HG03196 (cell line): ENCODE measurements at regions not wholly inside any gene's neighbourhood (a gene's known extent, or its start where the extent isn't known, plus 50 kb on each side); places are given as distances from the start of the nearest gene placed in this dataset.
"Not testable (repeated sequence)": the region's sequence is repeated elsewhere in the genome, so short reads cannot be mapped to it uniquely, and the experiment has no call there.

Source experiments
- ATAC-seq: cut with Tn5 transposase; IDR thresholded peaks from one replicate; pipeline ENCODE4 v1.9.1; 2021; ENCODE audit not compliant: unreplicated experiment

DNA sequence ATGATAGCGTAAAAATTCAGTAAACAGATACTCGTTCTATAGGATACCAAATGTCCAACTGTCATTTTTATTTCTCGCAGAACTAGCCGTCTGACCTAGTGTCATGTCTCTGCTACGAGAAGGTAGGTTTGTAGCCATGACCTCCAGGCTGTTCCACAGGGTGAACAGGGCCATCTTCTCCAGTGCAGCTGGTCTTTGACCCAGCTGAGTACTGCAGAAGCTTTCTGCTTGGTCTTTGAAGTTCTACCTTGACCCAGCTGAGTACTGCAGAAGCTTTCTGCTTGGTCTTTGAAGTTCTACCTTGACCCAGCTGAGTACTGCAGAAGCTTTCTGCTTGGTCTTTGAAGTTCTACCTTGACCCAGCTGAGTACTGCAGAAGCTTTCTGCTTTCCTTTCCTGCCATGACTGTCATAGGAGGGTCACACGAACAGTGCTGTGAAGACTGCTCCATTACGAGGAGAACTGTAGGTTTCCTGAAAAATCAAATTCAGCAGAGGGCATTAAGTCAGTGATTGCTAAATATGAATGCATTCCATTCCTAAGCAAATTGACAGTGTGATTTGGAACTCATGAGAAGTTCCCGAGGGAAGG lies 532.8 kb upstream of the NRP1 start:
- ATAC-seq, result not testable (repeated sequence)

DNA sequence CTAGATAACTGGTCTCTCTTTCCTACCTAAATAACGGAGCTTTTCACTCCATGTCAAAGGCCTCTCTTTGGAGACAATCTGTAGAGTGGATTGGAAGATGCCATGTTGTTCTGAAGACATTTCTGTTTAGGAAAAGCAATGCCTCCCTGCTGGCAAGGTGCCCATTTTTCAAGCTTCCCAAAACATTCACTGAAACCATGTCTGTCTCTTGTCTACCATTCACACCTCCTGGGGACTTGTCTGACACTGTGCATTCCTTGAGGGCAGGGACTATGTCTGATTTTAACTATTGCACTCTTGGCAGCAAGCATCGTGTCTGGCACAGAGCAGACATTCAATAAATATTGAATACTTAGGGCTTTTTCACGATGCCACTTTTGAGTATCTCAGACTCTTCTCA lies 528.9 kb upstream of the NRP1 start:
- ATAC-seq, result no peak

DNA sequence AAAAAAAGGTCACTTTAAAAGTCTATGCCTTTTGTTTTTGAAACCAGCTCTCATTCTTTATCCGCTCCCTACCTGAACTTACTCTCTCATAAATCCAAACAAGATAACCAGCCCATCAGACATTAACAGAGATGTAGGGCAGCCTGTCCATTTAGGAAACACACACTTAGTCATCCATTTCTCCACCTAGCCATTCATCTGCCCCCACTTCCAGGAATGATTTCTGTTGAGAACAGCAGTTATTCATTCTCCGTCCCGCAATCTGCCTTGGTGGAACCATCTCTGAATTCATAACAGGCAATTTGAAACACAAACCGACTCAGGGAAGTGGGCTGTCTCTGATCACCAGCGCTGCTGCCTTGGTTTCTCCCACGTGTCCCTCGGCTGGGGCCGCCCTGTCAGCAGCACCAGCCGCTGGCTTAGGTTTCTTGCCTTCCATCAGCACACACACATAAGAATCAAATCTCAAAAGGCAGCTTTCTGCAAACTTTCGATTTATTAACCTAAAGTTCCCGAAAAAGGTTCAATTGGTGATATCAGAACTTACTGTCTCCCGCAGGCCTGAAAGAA lies 528.2 kb upstream of the NRP1 start:
- no peak for ATAC-seq

DNA sequence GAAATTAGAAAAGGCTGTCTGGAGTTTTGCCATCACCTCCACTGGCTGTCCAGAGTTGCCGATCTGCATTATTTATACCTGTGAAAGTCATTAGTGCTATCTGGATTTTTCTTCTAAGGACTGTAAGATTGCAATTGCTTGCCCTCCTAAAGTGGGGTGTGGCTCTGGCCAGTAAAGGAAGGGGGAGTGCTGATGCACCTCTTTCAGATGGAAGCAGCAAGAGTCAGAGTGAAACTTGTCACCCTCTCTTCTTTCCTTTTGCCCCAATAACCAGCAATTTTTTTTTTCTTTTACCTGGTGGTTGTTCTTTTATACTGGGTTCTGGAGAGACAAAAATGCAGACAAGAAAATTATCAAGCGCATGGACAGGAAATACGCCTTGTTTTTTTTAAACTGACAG lies 527.4 kb upstream of the NRP1 start:
- no peak for ATAC-seq

DNA sequence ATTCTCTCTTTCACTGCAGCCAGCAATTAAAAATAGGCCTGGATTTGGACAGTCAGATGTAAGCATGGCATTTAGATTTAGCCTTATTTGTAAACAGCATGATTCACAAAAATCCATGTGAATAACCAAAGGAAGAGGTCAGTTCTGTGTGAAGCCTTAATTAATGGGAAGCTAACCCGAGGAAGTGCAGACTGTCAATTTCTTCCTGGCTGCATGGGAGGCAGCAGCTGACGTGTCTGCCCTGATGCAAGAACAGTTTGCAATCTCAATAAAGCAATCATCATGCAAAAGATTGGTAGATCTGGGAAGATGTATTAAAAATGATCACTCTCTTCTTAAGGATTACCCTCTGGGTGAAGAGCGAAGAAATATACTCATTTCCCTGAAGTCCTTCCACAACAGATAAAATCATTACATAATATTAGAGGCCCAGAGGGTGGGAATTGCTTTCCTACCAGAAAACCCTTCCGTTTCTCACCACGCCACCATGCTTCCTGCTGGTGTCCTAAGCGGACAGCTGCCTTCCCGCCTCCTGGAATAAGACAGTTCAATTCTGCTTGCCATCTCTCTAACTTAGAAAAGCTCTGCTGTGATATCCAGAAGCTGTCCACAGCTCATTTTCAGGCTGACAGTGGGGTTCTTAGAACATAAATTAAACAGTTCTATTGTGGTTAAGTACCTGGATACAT lies 526.7 kb upstream of the NRP1 start:
- ATAC-seq, result no peak

DNA sequence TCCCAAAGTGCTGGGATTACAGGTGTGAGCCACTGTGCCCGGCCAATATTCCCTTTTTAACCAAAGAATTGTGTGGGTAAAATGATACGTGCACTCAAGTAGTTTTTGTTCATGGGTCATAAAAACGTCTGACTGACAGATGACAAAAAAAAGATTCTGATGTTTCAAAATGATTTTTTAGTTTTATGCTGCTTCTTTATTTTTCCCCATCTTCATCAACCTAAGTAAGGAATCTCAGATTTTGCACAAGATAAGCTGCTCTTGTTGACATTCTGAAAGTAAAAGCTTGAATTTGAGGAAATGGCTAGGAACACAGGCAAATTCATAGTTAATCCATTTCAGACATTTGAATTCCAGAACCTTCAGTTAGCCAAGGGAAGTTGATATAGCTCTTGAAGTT lies 526.1 kb upstream of the NRP1 start:
- no peak for ATAC-seq

DNA sequence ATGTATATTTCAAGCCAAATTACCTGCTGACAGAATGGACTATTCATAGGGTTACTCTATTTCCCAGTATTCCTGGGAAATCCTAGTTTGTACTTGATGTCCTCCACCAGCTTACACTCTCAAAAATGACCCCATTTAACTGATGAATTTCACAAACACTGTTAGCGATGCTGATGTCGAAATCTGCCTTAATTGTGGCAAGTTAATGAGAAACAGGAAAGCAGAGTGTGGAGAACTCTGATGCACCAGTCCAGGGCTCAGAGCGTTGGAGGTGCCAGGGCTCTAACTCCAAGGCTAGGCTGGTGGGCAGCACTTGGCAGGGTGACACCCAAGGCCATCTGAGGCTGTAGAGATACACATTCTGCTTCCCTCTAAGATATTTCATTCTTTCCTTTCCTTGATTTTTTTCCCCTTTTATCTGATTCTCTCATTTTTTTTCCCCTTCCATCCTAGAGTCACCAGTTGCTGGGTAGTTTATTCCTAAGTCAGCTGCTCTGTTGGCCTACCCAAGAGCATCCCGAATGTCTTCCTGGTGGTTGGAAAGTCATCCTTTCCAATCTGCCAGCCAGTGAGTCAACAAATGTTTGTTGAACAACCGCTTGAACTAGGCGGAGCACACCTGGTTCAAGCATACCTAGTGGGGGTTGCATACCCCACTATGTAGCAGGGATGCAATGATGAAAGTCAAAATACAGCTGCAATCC lies 525.0 kb upstream of the NRP1 start:
- no peak for ATAC-seq

DNA sequence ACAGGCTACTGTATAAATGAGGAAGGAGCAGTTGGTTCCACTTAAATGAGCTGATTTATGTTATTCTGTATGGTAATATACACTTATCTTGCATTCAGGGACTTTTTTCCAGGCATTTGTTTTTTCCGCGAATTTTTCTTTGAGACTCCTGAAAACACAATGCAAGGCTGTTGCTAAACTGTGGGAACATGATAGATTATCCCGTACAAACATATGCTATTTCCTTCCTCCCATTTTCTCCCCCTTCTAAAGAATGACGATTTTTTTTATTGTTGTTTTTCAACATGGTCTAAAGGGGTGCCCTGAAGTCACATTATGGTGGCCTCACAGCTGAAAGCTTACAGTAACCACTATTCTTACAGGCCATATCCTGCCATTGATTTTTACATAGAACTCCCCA lies 523.9 kb upstream of the NRP1 start:
- ATAC-seq, result no peak

DNA sequence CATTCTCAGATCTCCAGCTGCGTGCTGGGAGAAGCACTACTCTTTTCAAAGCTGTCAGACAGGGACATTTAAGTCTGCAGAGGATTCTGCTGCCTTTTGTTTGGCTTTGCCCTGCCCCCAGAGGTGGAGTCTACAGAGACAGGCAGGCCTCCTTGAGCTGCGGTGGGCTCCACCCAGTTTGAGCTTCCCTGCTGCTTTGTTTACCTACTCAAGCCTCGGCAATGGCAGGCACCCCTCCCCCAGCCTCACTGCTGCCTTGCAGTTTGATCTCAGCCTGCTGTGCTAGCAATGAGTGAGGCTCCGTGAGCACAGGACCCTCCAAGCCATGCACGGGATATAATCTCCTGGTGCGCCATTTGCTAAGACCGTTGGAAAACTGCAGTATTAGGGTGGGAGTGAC lies 518.8 kb upstream of the NRP1 start:
- ATAC-seq, result not testable (repeated sequence)

DNA sequence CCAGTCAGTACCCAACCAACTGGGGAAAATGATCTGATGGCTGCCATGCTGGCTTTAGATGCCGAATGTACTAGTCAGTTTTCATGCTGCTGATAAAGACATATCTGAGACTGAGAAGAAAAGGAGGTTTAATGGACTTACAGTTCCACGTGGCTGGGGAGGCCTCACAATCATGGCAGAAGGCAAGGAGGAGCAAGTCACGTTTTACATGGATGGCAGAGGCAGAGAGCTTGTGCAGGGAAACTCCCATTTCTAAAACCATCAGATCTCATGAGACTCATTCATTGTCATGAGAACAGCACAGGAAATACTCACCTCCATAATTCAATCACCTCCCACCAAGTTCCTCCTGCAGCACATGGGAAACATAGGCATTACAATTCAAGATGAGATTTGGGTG lies 508.9 kb upstream of the NRP1 start:
- ATAC-seq, result no peak

DNA sequence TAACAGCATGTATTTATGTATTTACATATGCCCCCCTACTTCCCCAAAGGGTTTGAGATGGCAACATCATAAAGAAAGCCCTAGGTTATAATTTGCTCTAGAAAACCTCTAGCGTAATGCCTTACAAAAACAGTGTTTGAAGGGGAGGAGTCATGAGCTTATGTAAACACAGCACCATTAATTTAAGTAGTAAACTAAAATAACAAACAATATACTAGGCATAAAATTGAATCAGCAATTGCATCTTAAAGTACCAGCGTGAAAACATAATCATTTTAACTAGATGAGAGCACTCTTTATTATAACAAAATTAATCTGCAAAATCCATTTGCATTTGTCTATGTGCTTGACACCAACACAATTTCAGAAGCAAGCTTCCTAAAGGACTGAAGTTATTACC lies 507.2 kb upstream of the NRP1 start:
- no peak for ATAC-seq

DNA sequence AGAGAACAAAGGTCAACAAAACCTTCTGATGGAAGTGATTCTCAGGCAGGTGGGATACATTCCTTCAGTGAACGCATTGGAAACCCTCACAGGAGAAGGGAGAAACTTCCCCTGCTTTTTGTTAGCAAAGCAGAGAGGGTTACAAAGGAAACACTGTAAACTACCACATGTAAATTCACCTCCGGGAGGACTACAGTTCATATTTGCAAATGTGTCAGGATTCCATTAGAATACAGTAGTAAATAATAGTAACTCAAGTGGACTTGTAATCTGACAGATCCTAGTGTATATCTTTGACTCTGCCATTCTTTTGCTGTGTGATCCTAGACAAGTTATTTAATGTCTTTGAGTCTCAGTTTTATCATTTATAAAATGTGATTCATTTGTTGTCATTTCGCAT lies 504.3 kb upstream of the NRP1 start:
- ATAC-seq, result no peak

DNA sequence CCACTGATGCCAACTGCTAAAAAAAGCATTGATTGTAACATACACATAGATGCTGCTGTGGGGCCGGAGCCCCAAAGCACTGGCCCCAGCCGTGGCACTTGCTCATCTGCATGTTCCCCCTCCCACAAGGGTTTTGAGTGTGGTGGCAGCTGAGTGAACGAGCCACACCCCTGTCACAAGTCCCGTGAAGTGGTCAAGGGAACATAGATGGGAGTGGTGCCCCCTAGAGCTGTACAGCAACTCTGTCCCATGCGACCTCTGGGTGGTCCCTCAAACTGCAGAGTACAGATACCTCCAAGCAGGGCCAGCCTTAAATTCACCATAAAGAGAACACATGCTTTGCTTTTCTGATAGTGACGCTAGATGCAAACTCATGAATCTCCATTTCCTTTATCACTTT lies 503.3 kb upstream of the NRP1 start:
- no peak for ATAC-seq

DNA sequence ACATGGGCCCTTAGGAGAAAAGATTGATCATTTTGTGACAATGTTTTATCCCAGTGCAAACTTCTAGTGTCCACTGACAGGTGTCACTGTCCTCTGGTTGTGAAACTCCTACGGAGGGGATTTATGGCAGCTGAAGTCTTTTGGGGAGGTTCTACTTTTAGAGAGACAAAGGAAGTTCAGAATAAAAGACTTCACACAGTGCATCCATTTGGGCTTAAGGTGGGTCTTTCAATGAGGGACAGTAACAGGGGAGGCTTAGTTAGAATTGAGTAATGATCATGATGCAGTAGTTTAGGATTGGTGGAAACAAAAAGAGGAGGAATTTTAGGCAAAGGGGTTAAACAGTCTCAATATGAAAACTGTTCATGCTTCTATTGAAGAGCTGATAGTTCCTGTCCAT lies 501.1 kb upstream of the NRP1 start:
- no peak for ATAC-seq

DNA sequence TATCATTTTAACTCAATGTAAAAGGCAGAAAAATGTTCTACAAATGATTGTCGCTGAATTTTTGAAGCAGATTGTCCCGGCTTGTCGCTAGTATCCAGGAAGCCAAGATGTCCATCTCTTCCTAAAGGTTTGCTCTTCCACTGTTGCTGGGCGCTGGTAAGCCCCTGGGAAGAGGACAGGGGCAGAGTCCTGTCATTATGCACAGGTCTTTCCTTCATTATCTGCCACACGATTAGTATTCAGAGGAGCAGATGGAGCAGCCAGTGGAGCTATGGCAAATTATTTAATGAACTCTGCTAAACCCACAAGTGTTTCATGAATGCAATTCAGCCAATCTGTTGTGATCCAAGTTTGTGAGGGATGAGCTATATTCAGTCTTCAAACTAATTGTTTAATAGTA lies 499.1 kb upstream of the NRP1 start:
- no peak for ATAC-seq

DNA sequence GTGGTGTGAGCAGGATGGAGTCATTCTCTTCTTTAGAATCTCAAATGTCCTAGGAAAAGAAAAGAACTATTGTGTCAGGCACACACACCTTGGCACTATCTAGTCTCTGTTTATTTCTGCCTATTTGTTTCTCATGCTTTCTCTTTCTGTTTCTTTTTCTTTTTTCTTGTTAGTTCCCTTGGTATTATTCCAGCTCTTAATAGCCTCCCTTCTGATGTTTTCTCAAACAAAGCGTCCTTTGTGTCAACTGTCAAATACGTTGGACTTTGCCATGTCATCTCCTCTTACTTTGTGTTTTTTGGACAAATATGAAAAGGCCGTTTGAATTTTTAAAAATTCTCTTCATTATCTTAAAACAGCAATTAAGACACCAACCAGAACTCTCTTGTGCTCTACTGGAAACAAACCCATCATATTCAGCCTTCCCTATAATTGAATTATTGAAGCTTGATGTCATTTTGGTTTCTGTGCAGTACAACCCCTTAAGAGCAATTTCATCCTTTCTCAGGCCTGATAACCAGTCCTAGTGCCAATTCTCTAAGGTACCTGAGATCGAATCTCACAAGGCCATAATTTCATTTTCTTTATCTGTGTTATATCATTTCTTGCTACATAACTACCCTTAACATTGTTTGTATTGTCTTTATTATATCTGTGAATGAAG lies 497.8 kb upstream of the NRP1 start:
- ATAC-seq, result no peak

DNA sequence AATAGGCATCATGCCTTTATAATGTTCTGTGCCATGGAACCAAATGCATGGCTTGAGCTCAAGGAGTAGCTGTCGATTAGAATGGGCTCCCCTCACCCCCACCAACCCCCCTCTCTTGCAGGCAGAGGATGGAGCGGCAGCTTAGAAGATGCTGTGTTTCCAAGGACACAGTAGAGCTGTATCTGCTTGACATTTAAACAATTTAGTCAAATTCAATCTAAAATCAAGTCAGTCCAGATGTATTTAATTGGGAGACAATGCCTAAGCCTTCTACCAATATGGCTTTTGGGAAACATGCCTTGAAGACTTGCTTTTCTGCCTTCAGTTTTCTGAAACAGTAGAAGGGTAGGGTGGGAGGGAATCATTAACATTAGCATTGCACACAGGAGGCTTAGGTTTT lies 497.1 kb upstream of the NRP1 start:
- ATAC-seq, result no peak

DNA sequence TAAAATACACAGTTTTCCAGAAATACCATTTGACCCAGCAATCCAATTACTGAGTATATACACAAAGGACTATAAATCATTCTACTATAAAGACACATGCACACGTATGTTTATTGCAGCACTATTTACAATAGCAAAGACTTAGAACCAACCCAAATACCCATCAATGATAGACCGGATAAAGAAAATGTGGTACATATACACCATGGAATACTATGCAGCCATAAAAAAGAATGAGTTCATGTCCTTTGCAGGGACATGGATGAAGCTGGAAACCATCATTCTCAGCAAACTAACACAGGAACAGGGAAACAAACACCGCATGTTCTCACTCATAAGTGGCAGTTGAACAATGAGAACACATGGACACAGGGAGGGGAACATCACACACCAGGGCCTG lies 495.4 kb upstream of the NRP1 start:
- ATAC-seq, result not testable (repeated sequence)

DNA sequence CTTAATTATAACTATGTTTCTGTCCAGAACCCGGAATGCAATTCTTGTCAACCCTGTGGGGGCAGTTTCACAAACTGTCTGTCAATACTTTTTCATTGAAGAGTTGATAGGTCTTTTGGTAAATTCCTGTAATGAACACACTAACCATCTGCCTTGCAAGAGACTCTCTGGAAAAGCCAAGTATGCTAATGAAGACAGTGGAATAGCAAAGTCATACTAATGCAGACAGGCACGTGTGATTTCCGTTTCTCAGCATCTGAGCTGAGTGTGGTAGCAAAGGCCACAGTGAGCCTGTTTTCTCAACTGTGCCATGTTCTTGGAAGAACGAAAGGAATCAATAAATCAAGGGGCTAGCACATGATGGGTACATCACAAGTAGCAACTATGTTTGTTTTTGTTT lies 494.1 kb upstream of the NRP1 start:
- ATAC-seq, result no peak

DNA sequence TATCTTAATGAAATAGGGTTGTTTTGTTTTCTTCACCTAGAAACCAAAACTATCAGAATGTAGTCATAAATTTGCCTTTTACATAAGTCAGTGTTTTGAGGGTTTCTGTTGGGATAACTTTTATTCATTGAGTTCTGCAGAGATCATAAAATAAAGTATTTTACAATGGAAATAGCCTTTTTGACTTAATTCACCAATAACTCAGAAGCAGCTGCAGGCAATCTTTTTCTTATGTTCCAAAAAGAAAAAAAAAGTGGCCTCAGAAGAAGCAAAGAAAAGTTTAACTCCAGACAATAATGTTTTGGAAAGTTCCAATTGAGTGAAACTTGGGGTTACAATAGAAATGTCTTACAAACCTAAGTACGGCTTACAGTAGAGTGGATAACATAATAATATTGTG lies 491.7 kb upstream of the NRP1 start:
- ATAC-seq, result no peak

DNA sequence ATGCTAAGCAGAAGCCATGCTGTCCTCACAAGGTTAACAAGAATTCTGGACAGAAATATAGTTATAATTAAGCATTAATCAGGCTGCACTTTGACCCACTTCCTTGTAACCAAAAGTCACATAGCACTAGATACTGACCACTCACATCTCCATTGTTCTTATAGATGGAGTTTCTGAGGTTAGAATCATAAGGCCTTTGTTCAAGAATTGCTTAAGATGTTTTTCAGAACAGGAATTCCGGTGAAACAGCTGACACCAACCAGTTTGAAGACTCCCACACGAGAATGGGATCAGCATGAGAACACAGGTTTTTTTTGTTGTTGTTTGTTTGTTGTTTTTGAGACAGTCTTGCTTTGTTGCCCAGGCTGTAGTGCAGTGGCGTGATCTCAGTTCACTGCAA lies 488.3 kb upstream of the NRP1 start:
- no peak for ATAC-seq

DNA sequence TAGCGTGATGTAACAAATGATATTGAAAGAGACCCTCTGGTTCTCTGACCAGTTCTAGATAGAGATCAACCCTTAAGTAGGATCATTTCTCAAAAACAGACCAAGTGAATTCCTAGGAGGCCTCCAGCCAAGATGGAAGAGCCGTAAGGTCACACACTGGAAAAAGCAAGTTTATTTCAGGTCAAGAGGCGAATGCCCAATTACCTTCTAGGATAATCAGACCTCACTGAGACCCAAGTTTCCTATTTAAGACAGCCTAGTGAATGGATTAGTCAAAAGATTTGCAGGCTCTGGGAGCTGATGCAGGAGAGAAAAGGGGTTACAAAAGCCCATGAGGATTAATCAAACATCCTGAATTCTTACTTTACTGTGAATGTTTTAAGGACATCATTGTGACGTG lies 486.1 kb upstream of the NRP1 start:
- ATAC-seq, result no peak
